Left kidney (tissue), 1 donor: ENCODE measurements at regions not wholly inside any gene's neighbourhood (a gene's known extent, or its start where the extent isn't known, plus 50 kb on each side); places are given as distances from the start of the nearest gene placed in this dataset.
"Not testable (repeated sequence)": the region's sequence is repeated elsewhere in the genome, so short reads cannot be mapped to it uniquely, and the experiment has no call there.

ENCODE experiments used
- DNase-seq: peaks from one replicate; pipeline ENCODE4 v3.0.0-alpha.2; 2013

- DNase-seq = no peak
Measured at GRCh38 chr2:51846796-51847195, 814.9 kb upstream of the NRXN1 start.

- no peak for DNase-seq
Measured at GRCh38 chr2:51846018-51846417, 814.1 kb upstream of the NRXN1 start.

GRCh38 chr2:51844596-51844995 is 812.7 kb upstream of the NRXN1 start:
- no peak for DNase-seq

- DNase-seq = no peak
Measured at GRCh38 chr2:51829477-51829876, 797.5 kb upstream of the NRXN1 start.

GRCh38 chr2:51825823-51826222 is 793.9 kb upstream of the NRXN1 start:
- DNase-seq = no peak

GRCh38 chr2:51813247-51813646 is 781.3 kb upstream of the NRXN1 start:
- no peak for DNase-seq

- no peak for DNase-seq
Measured at GRCh38 chr2:51812138-51812866, 780.4 kb upstream of the NRXN1 start.

GRCh38 chr2:51810197-51810596 is 778.3 kb upstream of the NRXN1 start:
- no peak for DNase-seq

- no peak for DNase-seq
Measured at GRCh38 chr2:51807229-51807628, 775.3 kb upstream of the NRXN1 start.

- no peak for DNase-seq
Measured at GRCh38 chr2:51795248-51795888, 763.4 kb upstream of the NRXN1 start.

- DNase-seq = no peak
Measured at GRCh38 chr2:51791496-51791895, 759.6 kb upstream of the NRXN1 start.

- no peak for DNase-seq
Measured at GRCh38 chr2:51790854-51791253, 758.9 kb upstream of the NRXN1 start.

- DNase-seq = no peak
Measured at GRCh38 chr2:51789918-51790317, 758.0 kb upstream of the NRXN1 start.

- no peak for DNase-seq
Measured at GRCh38 chr2:51782921-51783765, 751.2 kb upstream of the NRXN1 start.

GRCh38 chr2:51781691-51782090 is 749.8 kb upstream of the NRXN1 start:
- no peak for DNase-seq

- DNase-seq = no peak
Measured at GRCh38 chr2:51780353-51780752, 748.4 kb upstream of the NRXN1 start.

- DNase-seq = not testable (repeated sequence)
Measured at GRCh38 chr2:51779723-51780122, 747.8 kb upstream of the NRXN1 start.

- no peak for DNase-seq
Measured at GRCh38 chr2:51778806-51779205, 746.9 kb upstream of the NRXN1 start.

GRCh38 chr2:51774606-51775005 is 742.7 kb upstream of the NRXN1 start:
- not testable (repeated sequence) for DNase-seq

- no peak for DNase-seq
Measured at GRCh38 chr2:51760441-51760840, 728.5 kb upstream of the NRXN1 start.

GRCh38 chr2:51758081-51758480 is 726.1 kb upstream of the NRXN1 start:
- DNase-seq = no peak

GRCh38 chr2:51734115-51734514 is 702.2 kb upstream of the NRXN1 start:
- DNase-seq = no peak

- DNase-seq = no peak
Measured at GRCh38 chr2:51723691-51724090, 691.8 kb upstream of the NRXN1 start.
